ENCODE measurements at regions not wholly inside any gene's neighbourhood (a gene's known extent, or its start where the extent isn't known, plus 50 kb on each side); places are given as distances from the start of the nearest gene placed in this dataset.

DNA sequence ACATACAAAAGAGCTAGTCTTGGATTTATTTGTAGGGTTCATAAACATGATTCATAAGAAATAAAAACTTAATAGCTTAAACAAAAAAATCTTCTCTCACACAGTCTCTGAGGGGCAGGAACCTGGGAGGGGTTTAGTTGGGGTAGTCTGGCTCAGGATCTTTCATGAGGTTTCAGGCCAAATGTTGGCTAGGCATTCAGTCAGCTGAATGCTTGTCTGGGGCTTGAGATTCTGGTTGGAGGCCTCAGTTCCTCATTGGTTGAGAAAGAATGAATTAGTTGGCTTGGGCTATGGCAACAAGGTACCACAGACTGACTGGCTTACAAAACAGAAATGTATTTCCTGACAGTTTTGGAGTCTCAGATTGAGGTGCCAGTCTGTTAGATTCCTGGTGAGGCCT is 74.3 kb downstream of the ANKRD7 start:
- no peak for DNase-seq

DNA sequence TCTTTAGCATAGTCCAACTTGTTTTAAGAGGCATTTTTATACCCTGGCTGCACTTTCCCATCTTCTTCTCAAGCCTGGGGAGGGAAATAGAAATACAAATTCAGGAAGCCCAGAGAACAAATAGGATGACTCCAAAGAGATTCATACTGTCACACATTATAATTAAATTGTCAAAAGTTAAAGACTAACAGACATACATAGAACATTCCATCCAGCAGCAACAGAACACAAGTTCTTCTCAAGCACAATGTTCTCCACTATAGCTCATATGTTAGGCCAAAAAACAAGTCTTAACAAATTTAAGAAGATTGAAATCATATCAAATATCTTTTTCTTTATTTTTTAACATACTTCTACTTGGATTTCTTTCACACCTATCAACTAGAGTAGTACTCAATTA is 75.7 kb downstream of the ANKRD7 start:
- DNase-seq: no peak

DNA sequence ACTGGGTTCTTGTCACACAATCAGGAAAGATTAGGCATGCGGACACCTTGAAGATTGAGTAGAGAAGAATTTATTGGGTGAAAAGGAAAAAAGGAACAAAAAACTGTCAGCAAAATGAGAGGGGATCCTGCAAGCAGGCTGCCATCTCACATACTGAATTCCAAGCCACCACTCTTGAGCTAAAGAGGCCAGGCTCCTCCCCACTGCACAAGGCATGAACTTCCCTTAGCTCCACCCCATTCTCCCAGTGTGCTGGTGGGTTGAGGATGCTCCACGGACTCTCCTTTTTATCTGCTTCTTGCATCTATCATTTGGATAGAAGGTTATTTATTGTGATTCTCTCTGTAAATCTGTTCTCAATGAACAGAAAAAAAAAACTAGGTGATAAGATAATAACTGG is 79.6 kb downstream of the ANKRD7 start:
- DNase-seq: no peak

DNA sequence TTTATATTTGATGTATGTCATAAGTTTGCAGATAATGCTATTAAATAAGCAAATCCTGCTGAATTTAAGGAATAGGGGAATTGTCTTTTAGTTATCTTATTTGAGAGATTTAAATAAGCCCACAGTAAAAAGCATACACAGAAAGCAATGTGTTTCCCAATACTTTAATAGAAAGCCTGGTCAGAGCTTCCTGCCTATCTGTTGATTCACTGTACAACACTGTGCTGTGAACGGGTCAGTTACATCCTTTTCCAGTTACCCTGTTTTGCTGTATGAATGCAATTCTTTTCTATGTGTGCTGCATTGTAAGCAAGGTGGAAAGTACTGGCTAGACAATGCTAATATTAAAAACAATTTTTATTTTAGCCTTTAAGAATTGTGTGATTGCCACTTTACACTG is 81.2 kb downstream of the ANKRD7 start:
- DNase-seq: no peak

- DNase-seq: no peak
These were observed 82.3 kb downstream of the ANKRD7 start for GRCh38 chr7:118306771-118307170.

- DNase-seq: no peak
These were observed 86.8 kb downstream of the ANKRD7 start for GRCh38 chr7:118311121-118311836.

DNA sequence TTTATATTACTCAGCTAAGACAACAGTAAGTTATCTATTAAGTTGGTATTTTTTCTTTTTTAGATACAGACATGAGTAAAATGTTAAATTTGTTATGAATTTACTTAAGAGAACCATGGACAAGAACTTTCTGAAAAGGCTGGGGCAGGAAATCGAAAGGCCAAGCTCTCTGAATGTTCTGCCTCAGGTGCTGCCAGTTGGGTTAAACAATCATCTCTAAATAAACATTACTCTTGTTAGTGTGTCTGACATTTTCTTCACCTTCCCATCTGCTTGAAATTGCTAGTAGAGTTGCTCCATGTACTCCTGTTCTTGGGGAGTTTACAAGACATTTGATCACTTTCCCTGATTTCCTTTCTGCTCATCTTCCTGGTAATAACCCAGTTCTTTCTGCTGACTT is 87.5 kb downstream of the ANKRD7 start:
- DNase-seq: no peak

DNA sequence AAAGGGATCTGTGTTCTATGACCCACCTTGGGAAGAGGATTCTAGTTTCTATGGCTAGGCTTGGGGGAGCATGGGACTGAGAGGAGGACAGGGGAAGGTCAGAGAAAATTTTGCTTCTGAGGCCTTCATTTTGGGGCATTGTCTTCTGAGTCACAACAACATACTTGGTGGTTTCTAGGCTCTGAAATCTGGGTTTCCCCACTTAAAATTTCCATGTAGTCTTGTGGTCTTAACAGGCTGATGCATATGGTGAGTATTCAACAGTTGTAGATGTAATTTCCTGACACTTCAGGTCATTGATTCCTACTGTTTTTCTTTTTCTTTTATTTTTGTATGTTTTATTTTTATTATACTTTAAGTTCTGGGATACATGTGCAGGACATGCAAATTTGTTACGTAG is 88.5 kb downstream of the ANKRD7 start:
- no peak for DNase-seq

- no peak for DNase-seq
These were observed 100.4 kb downstream of the ANKRD7 start for GRCh38 chr7:118324790-118325449.

DNA sequence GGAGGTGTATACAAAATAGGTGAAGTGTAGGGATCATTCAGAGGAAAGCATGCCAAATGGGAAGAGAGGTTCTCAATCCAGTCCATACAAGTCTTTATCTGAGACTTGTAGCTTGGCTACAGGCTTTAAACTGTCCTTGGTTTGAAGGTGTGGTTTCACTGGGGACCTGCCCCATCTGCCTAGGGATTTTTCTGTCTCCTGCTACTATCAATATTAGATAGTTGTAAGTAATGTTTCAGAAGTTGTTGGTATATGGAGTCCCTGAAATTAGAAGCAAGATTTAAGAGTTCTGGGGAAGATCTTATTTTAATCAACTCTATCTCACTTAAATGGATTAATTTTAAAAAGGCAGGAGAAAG is 100.9 kb downstream of the ANKRD7 start:
- no peak for DNase-seq

DNA sequence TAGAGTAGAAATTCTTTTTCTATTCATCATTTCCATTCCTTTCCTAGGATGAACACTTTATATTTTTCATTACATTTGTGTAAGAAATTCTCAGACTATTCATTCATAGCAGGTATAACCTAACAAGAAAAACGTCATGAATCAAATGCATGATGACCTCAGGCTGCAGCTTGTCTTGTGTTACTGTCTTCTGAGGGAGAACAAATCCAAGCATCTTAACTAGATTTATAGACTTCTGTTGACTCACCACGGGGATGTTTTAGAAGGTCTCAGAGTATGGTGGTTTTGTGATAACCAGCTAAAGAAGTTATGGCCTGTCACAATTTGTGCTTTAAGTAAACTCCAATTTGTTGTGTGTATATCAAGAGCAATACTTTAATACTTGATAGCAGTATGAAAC is 102.7 kb downstream of the ANKRD7 start:
- no peak for DNase-seq

- no peak for DNase-seq
These were observed 104.2 kb downstream of the ANKRD7 start for GRCh38 chr7:118328505-118329211.

- no peak for DNase-seq
These were observed 105.9 kb downstream of the ANKRD7 start for GRCh38 chr7:118330388-118330787.

DNA sequence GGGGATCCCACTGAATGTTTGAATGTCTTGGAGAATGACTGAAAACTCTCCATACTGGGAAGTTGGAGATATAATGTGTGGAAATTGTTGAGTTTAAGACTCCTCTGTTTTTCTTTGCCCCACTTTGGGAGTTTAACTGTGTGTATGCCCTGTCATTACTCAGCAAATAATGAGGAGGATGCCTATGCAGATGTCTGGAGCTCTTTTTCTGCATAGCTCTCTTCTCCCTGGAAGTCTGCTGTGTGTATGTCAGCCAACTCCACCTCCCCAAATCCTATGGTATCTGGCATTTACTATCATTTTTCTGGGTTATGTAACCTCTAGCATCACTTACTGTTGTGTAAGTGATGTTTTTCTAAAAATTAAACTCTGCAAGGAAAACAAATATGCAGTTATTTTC is 122.2 kb downstream of the ANKRD7 start:
- no peak for DNase-seq

DNA sequence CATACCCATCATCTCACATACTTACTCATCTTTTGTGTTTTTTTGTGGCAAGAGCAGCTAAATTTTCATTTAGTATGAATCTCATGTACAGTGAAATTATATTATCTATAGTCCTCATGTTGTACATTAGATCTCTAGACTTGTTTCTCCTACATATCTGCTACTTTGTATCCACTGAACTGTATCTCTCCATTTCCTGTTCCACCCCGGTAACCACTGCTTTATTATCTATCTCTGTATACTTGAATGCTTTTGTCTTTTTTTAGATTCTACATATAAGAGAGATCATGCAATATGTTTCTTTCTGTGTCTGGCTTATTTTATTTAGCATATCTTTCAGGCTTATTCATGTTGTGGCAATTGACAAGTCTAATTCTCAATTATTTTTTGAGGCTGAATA is 125.1 kb downstream of the ANKRD7 start:
- DNase-seq: no peak

DNA sequence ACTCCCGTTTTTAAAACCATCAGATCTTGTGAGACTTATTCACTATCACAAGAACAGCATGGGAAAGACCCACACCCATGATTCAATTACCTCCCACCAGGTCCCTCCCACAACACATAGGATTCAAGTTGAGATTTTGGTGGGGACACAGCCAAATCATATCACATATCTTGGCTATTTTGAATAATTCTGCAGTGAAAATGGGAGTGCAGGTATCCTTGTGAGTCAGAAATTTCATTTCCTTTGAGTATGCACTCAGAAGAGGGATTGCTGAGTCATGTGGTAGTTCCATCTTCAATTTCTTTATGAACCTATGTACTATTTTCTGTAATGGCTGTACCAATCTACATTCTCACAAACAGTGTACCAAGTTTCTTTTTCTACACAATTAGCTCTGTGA is 125.8 kb downstream of the ANKRD7 start:
- no peak for DNase-seq

DNA sequence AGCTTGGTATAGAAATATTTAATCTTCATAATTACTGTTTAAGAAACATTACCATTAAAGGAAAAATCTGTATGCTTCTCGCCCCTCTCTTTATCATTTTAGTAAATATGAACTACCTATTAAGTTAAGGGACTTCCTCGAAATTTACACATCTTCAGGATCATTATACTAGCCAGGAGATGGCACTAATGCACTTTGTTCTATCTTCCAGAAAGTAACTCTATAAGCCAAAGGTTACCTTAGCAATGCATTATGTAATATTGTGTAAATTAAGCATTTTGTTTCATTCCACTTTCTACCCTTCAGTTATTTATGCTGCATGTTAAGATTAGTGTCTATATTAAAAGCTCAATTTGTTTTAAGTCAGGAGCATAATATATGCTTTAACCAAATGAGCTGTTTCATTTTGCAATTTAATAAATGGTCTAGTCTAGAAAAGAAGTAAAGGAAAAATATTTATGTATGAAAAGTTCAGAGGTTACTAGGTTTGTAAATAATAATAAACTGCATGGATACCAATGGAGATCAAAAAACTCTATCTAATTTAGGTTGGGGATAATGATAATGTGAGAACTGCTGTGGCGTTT is 128.5 kb downstream of the ANKRD7 start:
- peak; percentile 31 for DNase-seq

DNA sequence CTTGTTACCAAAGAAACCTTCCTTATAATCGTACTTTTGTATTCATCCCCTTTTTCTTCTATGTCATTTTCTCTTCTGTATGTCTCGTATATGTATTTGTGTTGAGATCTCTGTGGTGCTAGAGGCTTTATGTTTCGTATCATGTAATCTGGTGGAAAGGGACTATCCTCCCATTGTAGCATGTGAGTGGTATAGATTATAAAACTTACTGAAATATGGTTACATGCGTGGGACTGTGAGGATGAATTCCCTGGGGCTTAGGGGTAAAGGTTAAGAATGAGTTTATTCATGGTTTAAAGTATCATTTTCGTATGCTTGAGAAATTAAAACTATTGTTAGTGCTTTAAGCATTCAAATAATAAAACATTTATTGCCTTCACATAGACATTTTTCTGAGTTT is 141.9 kb downstream of the ANKRD7 start:
- no peak for DNase-seq

- DNase-seq: no peak
These were observed 144.5 kb downstream of the ANKRD7 start for GRCh38 chr7:118368958-118369357.

DNA sequence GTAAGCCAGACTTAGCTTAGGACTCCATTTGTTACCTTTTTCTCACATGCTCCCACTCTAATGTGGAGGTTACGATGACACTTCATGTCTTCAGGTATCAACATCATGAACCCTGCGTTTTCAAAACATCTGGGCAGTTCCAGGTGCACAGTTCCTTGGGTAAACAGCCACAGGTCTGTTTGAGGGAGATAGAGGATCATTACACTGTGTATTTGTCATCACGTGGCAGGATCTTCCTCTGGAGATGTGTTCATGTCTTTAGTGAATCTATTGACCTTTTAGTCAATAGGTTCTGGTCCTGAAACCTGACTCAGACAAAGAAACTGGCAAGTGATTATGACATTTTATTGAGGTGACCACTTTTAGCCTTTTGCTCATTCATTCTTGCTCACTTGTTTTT is 145.5 kb downstream of the ANKRD7 start:
- no peak for DNase-seq

GRCh38 chr7:118372530-118372929 is 148.0 kb downstream of the ANKRD7 start:
- peak; percentile 54 for DNase-seq

GRCh38 chr7:118389629-118390028 is 165.1 kb downstream of the ANKRD7 start:
- DNase-seq: no peak

DNA sequence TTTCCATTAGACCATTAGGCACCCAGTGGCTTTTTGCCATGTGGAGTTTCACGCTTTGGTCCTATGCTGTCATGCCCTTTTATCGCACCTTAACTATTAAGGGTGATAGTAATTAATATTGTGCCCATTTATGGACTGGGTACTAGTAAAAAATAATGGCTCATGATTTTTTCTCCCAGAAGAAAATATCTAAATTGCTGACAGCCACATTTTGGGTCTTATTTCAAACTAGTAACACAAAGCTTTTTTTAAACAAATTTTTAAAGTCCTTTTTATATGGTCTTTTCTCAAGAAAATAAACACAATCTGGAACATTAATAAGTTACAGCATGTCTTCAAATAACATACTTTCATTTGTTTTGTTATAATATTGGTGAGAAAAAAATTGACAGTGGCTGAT is 179.7 kb downstream of the ANKRD7 start:
- no peak for DNase-seq

DNA sequence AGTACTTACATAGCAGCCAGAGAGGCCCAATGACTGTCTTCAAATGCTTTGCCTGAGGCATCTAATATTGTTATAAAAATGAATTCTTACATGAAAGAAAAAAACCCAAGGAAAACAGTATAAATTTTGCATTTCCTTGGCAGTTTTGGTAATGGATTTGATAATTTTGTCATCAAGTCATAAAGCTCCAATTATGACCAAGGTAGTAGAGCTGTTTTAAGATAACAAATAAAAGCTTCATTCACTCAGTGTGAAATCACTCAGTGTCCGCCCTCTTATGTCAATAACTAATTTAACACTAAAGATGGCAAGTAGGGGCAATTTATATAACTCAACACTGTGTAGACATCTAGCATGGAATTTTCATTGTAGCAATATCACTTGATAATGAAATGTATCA is 193.9 kb downstream of the ANKRD7 start:
- DNase-seq: no peak
